ENCODE measurements at regions not wholly inside any gene's neighbourhood (a gene's known extent, or its start where the extent isn't known, plus 50 kb on each side); places are given as distances from the start of the nearest gene placed in this dataset.

DNA sequence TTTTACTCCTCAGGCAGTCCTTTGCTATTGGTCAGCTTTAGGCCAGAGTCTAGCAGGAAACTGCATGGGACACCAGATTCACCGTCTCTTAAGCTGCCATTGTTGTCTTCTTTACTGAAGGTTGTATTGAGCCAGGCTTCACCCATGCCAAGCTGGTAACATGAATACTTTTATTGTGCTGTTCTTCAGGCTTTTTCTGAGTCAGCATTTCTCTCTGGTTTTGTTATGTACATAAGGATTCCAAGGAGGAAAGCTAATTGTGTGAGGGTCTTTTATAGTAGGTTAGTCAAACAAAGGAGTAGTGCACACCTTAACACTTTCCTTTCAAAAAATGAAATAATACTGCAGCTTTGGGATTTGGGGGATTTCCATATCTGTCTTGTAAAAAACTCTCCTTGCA is 252.8 kb downstream of the JRKL start:
- TF ChIP-seq CTCF (IDR thresholded peaks at IDR 0.05) (no peak), POLR2A (IDR thresholded peaks at IDR 0.05) (no peak)

Measured in esophagus squamous epithelium (tissue), 4 donors.